ENCODE measurements at regions not wholly inside any gene's neighbourhood (a gene's known extent, or its start where the extent isn't known, plus 50 kb on each side); places are given as distances from the start of the nearest gene placed in this dataset.

DNA sequence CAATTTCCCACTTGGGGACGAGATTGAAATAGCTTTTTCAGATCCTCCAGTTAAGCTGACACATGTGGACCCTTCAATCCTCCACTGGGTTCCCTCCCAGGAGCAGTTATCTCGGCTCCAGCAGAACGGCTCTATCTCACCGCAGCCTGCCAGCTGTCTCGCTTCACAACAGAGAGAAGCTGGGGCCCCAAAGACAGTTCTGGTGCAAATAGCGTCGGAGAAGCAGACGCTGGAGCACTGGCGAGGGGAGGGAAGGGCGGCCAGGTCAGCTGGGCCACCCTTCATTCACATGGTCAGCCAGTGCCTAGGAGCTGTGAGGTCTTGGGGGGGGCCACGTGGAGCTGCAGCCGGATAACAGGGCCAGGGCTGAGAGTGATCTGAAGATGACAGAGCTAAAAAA is 141.3 kb upstream of the SDK2 start:
- no peak for DNase-seq (ENCODE audit: low read depth)

DNA sequence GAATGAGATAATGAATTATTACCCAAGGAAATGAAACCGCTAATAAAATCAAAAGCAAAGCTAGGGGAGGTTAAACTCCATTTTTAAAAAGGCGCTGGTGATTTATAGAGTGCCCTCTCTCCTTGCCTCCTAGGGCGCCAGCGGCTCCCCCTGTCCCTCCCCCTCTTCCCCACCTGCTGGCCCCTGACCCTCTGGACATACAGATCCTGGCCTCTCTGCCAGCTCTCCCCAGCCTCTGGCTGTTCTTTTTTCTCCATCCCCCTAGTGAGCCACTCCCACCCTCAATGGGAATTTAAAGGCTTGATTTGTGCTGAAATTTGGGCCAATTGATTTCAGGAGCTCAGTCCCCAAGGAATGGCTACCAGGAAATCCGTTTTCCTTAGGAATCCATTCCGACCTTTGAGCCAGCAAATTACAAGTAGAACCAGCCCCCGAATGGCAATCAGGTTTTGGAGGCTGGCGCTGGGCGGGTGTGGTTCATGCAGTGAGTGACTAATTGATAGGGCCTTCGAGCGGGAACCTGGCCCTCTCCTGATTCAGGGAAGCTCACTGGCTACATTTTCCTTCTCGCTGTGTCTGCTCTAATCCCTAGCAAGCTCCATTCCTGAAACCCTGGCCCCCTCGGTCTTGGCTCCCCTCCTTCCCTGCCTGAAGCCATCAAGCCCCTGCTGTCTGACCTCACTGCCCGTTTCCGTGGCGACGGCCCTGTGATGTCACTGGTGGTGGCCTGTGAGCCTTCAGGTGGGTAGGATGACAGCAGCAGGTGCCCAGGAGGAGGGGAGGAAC is 141.9 kb upstream of the SDK2 start:
- no peak for DNase-seq (ENCODE audit: low read depth)

DNA sequence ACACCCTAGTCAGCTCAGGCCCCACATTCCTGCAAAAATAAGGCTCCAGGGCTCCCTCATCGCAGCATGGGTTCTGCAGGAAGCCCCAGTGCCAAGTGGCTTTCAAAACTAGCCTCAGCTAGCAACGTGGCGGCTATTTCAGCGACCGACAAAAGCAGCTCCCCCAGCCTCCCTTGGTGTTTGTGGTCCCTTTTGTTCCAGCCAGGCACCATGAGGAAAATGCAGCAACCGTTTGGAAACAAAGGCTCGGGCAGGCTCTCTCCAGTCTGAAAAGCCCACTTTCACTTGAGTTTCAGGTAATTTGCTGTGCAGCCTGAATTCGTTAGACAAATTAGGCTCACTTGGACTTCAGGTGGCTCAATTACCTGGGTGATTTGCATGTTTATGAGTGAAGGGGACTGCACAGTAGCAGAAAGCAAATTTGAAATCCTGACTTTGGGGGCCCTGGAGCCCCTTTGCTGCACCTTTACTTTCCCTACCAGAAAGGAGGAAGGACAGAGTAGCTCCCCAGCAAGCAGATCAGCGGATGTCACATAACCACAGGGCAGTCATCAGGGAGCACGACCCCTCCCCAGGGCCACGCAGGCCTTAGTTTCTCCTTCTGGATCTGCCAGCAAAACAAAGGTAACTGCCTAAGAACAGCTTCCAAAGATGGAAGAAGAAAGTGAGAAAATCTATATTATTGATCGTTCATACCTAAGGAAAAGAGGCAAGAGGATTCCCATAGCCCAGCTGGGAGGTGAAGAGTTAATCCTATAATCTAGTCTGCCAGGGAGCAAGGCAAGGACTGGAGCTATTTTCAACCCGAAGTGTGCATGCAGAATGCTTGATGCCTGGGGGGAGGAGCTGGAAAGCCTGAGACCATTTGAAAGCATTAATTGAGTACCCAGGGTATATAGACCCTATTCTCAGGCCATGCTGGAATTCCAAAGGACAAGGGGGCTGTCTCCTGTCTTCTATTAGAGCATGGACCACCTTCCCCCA is 143.1 kb upstream of the SDK2 start:
- no peak for DNase-seq (ENCODE audit: low read depth)

- no peak for DNase-seq (ENCODE audit: low read depth)
These were observed 143.9 kb upstream of the SDK2 start for GRCh38 chr17:73788111-73788510.

GRCh38 chr17:73791121-73791520 is 146.9 kb upstream of the SDK2 start:
- DNase-seq (ENCODE audit: low read depth): no peak

GRCh38 chr17:73791631-73792030 is 147.4 kb upstream of the SDK2 start:
- DNase-seq (ENCODE audit: low read depth): no peak

DNA sequence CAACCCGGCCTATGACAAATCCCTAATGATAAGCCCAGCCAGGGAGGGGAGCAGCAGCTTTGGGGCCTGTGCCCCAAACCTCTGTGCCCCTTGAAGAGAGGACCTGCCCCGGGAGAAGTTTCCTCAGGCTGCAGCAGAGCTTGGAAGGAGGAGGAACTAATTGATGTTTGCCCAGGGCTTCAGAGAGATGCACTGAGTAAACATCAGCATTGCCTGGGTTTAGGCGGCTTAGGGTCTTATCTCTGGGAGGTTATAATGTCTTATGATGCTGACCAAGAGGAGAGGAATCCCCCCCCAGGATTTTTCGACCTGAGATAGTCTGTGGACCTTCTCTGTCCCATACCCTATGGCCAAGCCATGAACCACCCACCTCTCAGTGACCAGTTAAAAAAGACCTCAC is 148.7 kb upstream of the SDK2 start:
- no peak for DNase-seq (ENCODE audit: low read depth)

DNA sequence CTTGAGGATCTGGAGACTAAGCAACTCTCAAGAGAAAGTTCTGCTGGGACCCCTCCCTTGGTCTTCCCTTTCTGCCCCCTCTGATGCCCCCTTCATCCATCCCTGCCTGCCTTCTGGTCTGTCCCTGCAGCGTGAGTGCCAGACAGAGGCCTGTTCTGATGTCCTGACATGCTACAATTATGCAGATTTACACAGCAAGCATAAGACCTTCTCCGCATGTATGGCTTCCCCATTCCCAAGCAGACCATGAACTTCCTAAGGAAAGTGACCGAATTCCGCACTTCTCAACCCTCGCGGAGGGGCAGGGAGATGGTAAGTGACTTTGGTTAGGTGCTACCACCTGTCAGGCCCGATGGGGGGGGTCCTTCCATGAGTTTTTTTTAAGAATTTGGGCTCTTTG is 150.1 kb upstream of the SDK2 start:
- DNase-seq (ENCODE audit: low read depth): no peak

- DNase-seq (ENCODE audit: low read depth): no peak
These were observed 151.5 kb upstream of the SDK2 start for GRCh38 chr17:73795730-73796129.

DNA sequence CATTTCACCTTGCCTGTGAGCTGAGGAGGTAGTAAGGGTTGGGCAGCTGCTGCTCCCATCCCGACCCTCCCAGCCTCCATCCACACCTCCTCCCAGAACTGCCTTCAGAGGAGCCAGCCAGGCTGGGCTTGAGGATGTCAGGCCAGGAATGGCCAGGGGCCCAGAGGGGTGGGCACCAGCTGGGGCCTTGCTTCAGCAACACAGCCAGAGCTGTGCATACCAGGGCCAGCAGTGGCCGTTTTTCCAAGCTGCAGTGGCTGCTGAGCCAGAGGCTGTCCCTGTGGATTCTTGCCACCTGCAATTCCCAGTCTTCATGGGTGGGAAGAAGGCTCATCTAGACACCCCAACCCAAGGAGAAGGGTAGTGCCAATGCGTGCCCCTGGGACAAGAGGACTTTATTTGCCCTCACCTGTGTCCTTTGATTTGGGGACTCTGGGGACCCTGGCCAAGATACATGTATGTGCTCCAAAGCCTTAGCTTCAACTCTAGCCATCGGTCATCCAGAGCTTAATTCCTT is 153.4 kb upstream of the SDK2 start:
- DNase-seq (ENCODE audit: low read depth): no peak

- no peak for DNase-seq (ENCODE audit: low read depth)
These were observed 154.0 kb upstream of the SDK2 start for GRCh38 chr17:73798111-73798748.

- no peak for DNase-seq (ENCODE audit: low read depth)
These were observed 154.9 kb upstream of the SDK2 start for GRCh38 chr17:73799096-73799495.

GRCh38 chr17:73799781-73800627 is 155.8 kb upstream of the SDK2 start:
- DNase-seq (ENCODE audit: low read depth): no peak

- DNase-seq (ENCODE audit: low read depth): no peak
These were observed 156.6 kb upstream of the SDK2 start for GRCh38 chr17:73800893-73801292.

- DNase-seq (ENCODE audit: low read depth): no peak
These were observed 157.3 kb upstream of the SDK2 start for GRCh38 chr17:73801455-73802100.

GRCh38 chr17:73802314-73802713 is 158.1 kb upstream of the SDK2 start:
- DNase-seq (ENCODE audit: low read depth): no peak

DNA sequence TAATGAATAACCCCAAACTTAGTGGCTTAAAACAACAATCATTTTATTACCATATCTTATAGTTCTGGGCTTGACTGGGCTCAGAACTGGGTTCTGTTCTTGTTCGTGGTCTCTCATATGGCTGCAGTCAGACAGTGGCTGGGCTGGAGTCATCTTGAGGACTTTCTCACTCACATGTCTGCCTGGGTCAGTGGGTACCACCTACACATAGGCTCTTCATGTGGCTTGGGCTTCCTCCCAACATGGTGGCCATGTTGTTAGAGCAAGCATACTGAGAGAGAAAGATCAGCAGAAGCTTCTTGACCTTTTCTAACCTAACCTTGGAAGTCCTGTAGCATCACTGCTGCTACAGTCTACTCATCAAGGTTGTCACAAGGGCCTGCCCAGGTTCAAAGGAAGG is 158.6 kb upstream of the SDK2 start:
- DNase-seq (ENCODE audit: low read depth): no peak

DNA sequence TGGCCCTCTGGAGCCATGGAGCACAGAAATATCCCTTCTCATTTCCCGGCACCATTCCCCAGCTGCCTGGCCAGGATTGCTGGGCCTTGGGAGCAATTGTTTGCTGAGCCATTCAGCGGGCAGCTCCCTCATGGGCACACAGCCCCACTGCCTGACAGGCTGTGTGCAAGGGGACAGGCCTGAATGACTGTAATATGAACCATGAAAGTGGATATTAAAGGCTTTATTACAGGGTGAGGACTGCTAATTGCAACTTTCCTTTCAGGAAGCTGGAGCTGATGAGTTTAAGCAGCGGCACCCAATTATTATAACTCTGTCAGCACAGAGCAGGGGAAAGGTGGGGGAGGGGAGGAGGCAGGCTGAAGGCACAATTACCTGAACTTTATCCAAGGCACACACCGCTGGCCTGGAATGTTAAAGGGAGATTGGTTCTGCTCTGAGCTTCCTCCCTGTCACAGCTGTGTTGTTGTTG is 159.8 kb upstream of the SDK2 start:
- DNase-seq (ENCODE audit: low read depth): no peak

- no peak for DNase-seq (ENCODE audit: low read depth)
These were observed 162.5 kb upstream of the SDK2 start for GRCh38 chr17:73806768-73807167.

- DNase-seq (ENCODE audit: low read depth): no peak
These were observed 169.0 kb upstream of the SDK2 start for GRCh38 chr17:73813201-73813600.

GRCh38 chr17:73814075-73814474 is 169.8 kb upstream of the SDK2 start:
- DNase-seq (ENCODE audit: low read depth): no peak

Data from stimulated activated CD8-positive, alpha-beta memory T cell treated with anti-CD3 and anti-CD28 coated beads, Interleukin-12 subunit alpha, Interleukin-12 subunit beta, amount 100 ng/mL, for 1 hour (primary cell).